C4-2B (cell line): ENCODE measurements at regions not wholly inside any gene's neighbourhood (a gene's known extent, or its start where the extent isn't known, plus 50 kb on each side); places are given as distances from the start of the nearest gene placed in this dataset.

Experiments
- H3K27ac ChIP-seq: fragments of 450-650 bp; 2 replicates; pipeline ENCODE4 v1.5.1; 2017
- ZFX ChIP-seq: fragments of 450-650 bp; IDR thresholded peaks from 2 replicates; pipeline ENCODE4 v1.6.1; 2017
- TF ChIP-seq, protein P1 (sequence below): fragments of 450-650 bp; conservative IDR thresholded peaks from 2 replicates; pipeline ENCODE4 v1.5.1; 2017; ENCODE audit warnings: mild to moderate bottlenecking

DNA sequence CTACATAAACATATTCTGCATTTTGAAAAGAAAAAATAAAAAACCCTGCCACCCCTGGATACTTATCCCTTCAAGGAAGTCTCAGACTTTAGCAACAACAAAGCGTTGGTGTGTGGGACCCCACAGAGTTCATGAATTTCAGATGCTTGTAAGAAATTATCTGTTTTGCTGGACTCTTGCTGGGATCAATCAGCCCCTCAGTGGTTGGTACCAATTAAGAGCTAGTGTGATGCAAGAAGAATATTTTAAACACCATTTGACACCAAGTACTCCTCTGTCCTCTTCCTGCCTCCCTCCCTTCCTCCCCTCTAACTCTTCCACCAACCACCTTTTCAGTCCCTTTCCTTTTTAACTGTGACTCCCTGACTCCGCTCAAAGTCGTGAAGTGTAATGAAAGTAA is 51.5 kb downstream of the SST start:
- H3K27ac ChIP-seq, result no peak overlapping the region
- TF ChIP-seq, protein P1, sequence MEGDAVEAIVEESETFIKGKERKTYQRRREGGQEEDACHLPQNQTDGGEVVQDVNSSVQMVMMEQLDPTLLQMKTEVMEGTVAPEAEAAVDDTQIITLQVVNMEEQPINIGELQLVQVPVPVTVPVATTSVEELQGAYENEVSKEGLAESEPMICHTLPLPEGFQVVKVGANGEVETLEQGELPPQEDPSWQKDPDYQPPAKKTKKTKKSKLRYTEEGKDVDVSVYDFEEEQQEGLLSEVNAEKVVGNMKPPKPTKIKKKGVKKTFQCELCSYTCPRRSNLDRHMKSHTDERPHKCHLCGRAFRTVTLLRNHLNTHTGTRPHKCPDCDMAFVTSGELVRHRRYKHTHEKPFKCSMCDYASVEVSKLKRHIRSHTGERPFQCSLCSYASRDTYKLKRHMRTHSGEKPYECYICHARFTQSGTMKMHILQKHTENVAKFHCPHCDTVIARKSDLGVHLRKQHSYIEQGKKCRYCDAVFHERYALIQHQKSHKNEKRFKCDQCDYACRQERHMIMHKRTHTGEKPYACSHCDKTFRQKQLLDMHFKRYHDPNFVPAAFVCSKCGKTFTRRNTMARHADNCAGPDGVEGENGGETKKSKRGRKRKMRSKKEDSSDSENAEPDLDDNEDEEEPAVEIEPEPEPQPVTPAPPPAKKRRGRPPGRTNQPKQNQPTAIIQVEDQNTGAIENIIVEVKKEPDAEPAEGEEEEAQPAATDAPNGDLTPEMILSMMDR, result no peak
- TF ChIP-seq ZFX, result no peak

DNA sequence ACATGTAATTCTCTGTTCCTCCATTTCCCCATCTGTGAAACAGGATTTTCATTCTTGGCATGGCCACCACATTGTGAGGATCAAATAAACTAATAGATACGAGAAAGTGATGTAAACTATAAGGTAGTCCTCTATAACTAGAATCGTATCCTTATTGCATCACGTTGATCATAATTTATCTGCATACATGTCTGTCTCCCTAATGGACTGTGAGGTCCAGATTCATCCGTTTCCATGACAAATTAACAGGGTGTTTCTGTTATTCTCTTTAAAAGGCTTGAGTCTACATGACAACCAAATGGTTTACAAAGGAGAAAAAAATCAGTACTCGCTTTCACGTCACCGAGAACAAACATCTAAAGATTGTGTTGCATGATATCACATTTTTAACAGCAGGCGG is 53.0 kb downstream of the SST start:
- TF ChIP-seq, protein P1, result no peak
- no peak for TF ChIP-seq ZFX
- H3K27ac ChIP-seq, result no peak overlapping the region

DNA sequence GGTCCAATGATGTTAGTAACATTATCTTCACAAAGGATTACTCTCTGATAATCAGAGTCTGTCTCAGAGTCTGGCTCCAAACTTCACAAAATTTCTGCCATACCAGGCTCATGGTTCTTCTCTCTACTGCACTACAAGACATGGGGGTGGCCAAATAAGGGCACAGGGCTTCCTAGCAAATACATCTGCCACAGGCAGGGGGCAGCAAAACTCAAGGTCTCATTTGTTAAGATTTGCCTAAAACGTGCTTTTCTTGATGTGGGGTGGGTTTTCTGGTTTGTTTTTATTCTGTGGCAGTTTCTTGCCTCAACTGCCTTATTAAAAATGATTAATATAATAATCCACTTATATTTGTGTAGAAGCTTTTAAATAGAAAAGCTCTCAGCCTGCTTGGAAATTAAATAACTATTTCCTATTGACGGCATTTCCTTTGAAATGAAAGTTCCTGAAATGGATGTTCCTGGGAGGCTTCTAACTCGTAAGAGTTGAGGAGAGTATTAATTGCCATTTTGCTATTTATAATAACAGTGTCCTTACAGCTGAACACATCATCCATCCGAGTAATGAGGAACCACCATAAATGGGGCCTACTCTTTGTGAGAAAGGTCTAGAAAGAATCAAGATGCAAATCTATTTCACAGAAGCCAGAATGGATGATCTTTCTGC is 53.8 kb downstream of the SST start:
- TF ChIP-seq ZFX, result no peak
- TF ChIP-seq, protein P1, result peak; percentile 94
- H3K27ac ChIP-seq, result no peak overlapping the region

DNA sequence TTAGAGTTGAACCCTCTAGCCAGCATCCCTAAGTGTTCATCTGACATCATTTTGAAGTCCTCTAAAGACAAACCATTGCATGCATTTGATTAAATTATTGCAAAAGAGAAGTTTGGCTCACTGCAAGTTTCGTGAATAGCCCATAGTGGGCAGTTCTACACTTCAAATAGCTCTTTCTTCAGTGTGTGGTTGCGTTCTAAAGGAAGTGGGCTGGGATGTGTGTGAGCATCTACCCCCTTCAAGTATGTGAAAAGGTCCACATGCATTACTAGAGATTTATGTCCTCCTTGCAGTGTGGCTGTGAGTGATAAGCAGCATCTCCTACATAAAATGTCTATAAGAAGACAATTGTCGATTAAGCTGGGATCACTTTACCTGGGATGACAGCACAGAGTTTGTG is 54.6 kb downstream of the SST start:
- H3K27ac ChIP-seq, result no peak overlapping the region
- no peak for TF ChIP-seq ZFX
- TF ChIP-seq, protein P1, result no peak

- no peak for TF ChIP-seq ZFX
- TF ChIP-seq, protein P1, result no peak
- no peak overlapping the region for H3K27ac ChIP-seq
Observed at GRCh38 chr3:187612656-187613055, 57.5 kb downstream of the SST start.

- no peak overlapping the region for H3K27ac ChIP-seq
- TF ChIP-seq ZFX, result no peak
- TF ChIP-seq, protein P1, result no peak
Observed at GRCh38 chr3:187610981-187611511, 59.1 kb downstream of the SST start.

GRCh38 chr3:187594272-187594671 is 75.9 kb downstream of the SST start:
- no peak for TF ChIP-seq ZFX
- TF ChIP-seq, protein P1, result no peak
- no peak overlapping the region for H3K27ac ChIP-seq
